HCT116 (cell line): ENCODE measurements at regions not wholly inside any gene's neighbourhood (a gene's known extent, or its start where the extent isn't known, plus 50 kb on each side); places are given as distances from the start of the nearest gene placed in this dataset.
"Not testable (repeated sequence)": the region's sequence is repeated elsewhere in the genome, so short reads cannot be mapped to it uniquely, and the experiment has no call there.

Source experiments
- CTCF ChIP-seq, 3 experiments: fragments of 200-600 bp in 1 of 3; sonication (generic) in 1 of 3; IDR thresholded peaks in 2 of 3; conservative IDR thresholded peaks in 1 of 3; 2 replicates each; pipeline ENCODE4 v1.5.1; 2012 to 2017; ENCODE audit warnings: low read depth in 2 of 3, low read length in 2 of 3, antibody characterized with exemption in 1 of 3, borderline replicate concordance in 1 of 3, control low read depth in 1 of 3, mild to moderate bottlenecking in 1 of 3, mixed read lengths in 1 of 3, mixed run types in 1 of 3, moderate library complexity in 1 of 3; ENCODE audit not compliant: insufficient read depth in 1 of 3
- EZH2 ChIP-seq: fragments of 200-600 bp; sonication (generic); IDR thresholded peaks from 2 replicates; pipeline ENCODE4 v1.6.1; 2017; ENCODE audit warnings: antibody characterized with exemption, mixed run types
- FOSL1 ChIP-seq: IDR thresholded peaks from 2 replicates; pipeline ENCODE4 v1.6.1; 2012; ENCODE audit warnings: low read depth

GRCh38 chr1:149275802-149276201, 172.5 kb upstream of the NBPF9 start:
- not testable (repeated sequence) for TF ChIP-seq EZH2; FOSL1; CTCF (IDR thresholded peaks at IDR 0.05 in 2 of 3, conservative IDR thresholded peaks at IDR 0.05 in 1 of 3; ENCODE audit: borderline replicate concordance in 1 of 3, insufficient read depth in 1 of 3, low read depth in 2 of 3, low read length in 2 of 3)
